ENCODE measurements at regions not wholly inside any gene's neighbourhood (a gene's known extent, or its start where the extent isn't known, plus 50 kb on each side); places are given as distances from the start of the nearest gene placed in this dataset.
A peak's percentile ranks its signal among the peaks of the same experiment; 100 is the strongest.

DNA sequence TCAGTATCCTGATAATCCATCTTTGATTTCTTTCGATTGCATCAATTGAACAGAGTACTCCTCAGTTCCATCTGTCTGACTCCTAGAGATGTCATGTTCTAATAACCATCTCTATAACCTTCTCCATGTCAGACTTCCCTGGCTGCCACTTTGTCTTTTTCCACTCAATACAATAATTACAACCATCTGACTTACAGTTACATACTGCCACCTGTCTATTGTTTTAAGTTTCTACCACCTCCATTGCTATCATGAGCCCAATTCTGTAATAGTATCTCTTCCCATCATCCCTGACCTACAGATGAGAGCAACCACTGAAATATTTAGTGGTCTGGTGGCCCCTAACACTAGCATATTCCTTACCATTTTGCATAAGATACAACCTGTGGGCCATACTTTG, 439.2 kb upstream of the FAM47C start:
- no peak overlapping the region for H3K9ac ChIP-seq (ENCODE audit: low read length)
- H3K79me2 ChIP-seq (replicated peaks; ENCODE audit: insufficient read depth, low read length) = no peaks in the 10 kb centered on the region
- no peaks in the 10 kb centered on the region for H4K20me1 ChIP-seq (ENCODE audit: insufficient read depth)
- no peaks in the 10 kb centered on the region for H3F3A ChIP-seq (ENCODE audit: insufficient read depth, low read length, poor library complexity, severe bottlenecking)
- TF ChIP-seq SMC3 (conservative IDR thresholded peaks at IDR 0.05; ENCODE audit: poor library complexity) = peak; percentile 27
- TF ChIP-seq, protein P1, sequence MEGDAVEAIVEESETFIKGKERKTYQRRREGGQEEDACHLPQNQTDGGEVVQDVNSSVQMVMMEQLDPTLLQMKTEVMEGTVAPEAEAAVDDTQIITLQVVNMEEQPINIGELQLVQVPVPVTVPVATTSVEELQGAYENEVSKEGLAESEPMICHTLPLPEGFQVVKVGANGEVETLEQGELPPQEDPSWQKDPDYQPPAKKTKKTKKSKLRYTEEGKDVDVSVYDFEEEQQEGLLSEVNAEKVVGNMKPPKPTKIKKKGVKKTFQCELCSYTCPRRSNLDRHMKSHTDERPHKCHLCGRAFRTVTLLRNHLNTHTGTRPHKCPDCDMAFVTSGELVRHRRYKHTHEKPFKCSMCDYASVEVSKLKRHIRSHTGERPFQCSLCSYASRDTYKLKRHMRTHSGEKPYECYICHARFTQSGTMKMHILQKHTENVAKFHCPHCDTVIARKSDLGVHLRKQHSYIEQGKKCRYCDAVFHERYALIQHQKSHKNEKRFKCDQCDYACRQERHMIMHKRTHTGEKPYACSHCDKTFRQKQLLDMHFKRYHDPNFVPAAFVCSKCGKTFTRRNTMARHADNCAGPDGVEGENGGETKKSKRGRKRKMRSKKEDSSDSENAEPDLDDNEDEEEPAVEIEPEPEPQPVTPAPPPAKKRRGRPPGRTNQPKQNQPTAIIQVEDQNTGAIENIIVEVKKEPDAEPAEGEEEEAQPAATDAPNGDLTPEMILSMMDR (IDR thresholded peaks at IDR 0.05; ENCODE audit: poor library complexity, severe bottlenecking) = no peak
- no peaks in the 10 kb centered on the region for H3K36me3 ChIP-seq (ENCODE audit: insufficient read depth, low read length)
- H3K9me3 ChIP-seq (ENCODE audit: low read length) = no peaks in the 10 kb centered on the region
- no peak overlapping the region for H3K27ac ChIP-seq (ENCODE audit: low read length)
- no peak overlapping the region for H3K4me2 ChIP-seq (ENCODE audit: low read length)
- H3K9me2 ChIP-seq (ENCODE audit: insufficient read depth, low read length) = no peaks in the 10 kb centered on the region
- H2AFZ ChIP-seq (ENCODE audit: low read depth, low read length) = no peak overlapping the region
- H3K4me3 ChIP-seq (ENCODE audit: low read length) = no peak overlapping the region
- no peaks in the 10 kb centered on the region for H3K27me3 ChIP-seq (ENCODE audit: insufficient read depth, low read depth, low read length)

DNA sequence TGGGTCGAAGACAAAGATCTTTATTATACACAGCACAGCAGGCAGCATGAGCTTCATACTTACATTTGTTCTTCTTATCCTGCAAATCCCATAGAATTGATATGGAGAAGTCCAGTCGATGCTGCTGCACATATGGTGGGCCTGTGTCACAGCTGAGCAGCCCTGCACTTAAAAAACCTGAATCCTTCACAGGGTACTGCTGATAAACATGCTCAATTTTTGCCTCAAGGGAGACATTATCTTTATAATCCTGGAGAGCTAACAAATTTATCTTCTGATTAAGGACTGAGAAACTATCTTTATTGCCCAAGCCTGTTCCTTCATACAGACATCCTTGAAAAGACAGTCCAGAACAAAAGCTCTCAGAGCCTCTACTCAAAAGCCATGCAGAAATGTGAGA, 434.4 kb upstream of the FAM47C start:
- Histone ChIP-seq H4K20me1 (ENCODE audit: insufficient read depth) (no peaks in the 10 kb centered on the region), H3K27ac (ENCODE audit: low read length) (no peak overlapping the region), H2AFZ (ENCODE audit: low read depth, low read length) (no peak overlapping the region), H3K36me3 (ENCODE audit: insufficient read depth, low read length) (no peaks in the 10 kb centered on the region), H3K9me3 (ENCODE audit: low read length) (no peaks in the 10 kb centered on the region), H3K9me2 (ENCODE audit: insufficient read depth, low read length) (no peaks in the 10 kb centered on the region), H3K4me3 (ENCODE audit: low read length) (no peak overlapping the region), H3K9ac (ENCODE audit: low read length) (no peak overlapping the region), H3F3A (ENCODE audit: insufficient read depth, low read length, poor library complexity, severe bottlenecking) (no peaks in the 10 kb centered on the region), H3K79me2 (replicated peaks; ENCODE audit: insufficient read depth, low read length) (no peaks in the 10 kb centered on the region), H3K27me3 (ENCODE audit: insufficient read depth, low read depth, low read length) (no peaks in the 10 kb centered on the region), H3K4me2 (ENCODE audit: low read length) (no peak overlapping the region)
- TF ChIP-seq MXI1 (conservative IDR thresholded peaks at IDR 0.05; ENCODE audit: poor library complexity, severe bottlenecking) (no peak), POLR2AphosphoS5 (IDR thresholded peaks at IDR 0.05) (no peak), SMC3 (conservative IDR thresholded peaks at IDR 0.05; ENCODE audit: poor library complexity) (no peak), EZH2 (IDR thresholded peaks at IDR 0.05; ENCODE audit: borderline replicate concordance, insufficient read depth, low read length, poor library complexity, severe bottlenecking) (no peak)
- TF ChIP-seq, protein P1 (IDR thresholded peaks at IDR 0.05; ENCODE audit: poor library complexity, severe bottlenecking) = no peak

DNA sequence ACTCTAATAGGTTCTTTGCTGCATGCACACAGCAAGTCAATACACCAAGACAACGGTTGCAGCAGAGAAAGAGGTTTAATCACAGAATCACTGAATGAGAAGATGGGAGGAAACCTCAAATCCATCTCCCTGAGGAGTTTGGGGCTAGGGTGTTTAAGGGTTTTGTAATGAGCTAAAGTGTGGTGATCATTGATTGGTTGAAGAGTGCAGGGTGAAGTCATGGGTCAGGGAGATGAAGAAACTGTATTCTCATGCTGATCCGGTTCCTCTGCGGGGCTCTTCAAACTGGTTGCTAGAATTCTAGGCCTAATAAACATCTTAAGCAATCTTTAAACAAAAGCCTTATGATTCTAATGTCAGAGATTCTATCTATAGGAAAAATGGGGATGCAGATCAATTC, 432.5 kb upstream of the FAM47C start:
- H2AFZ ChIP-seq (ENCODE audit: low read depth, low read length) = no peak overlapping the region
- H3K9ac ChIP-seq (ENCODE audit: low read length) = no peak overlapping the region
- no peak overlapping the region for H3K27ac ChIP-seq (ENCODE audit: low read length)
- no peak overlapping the region for H3K4me3 ChIP-seq (ENCODE audit: low read length)
- H3K4me2 ChIP-seq (ENCODE audit: low read length) = no peak overlapping the region
- H3K27me3 ChIP-seq (ENCODE audit: insufficient read depth, low read depth, low read length) = no peaks in the 10 kb centered on the region
- no peaks in the 10 kb centered on the region for H3K9me2 ChIP-seq (ENCODE audit: insufficient read depth, low read length)
- H3K9me3 ChIP-seq (ENCODE audit: low read length) = no peaks in the 10 kb centered on the region
- TF ChIP-seq POLR2AphosphoS5 (IDR thresholded peaks at IDR 0.05) (no peak), TAF1 (IDR thresholded peaks at IDR 0.05; ENCODE audit: low read depth) (no peak), SMC3 (conservative IDR thresholded peaks at IDR 0.05; ENCODE audit: poor library complexity) (no peak), EP300 (conservative IDR thresholded peaks at IDR 0.05; ENCODE audit: poor library complexity, severe bottlenecking) (no peak), MXI1 (conservative IDR thresholded peaks at IDR 0.05; ENCODE audit: poor library complexity, severe bottlenecking) (no peak), EZH2 (IDR thresholded peaks at IDR 0.05; ENCODE audit: borderline replicate concordance, insufficient read depth, low read length, poor library complexity, severe bottlenecking) (no peak), RAD21 (conservative IDR thresholded peaks at IDR 0.05) (no peak)
- TF ChIP-seq, protein P2, sequence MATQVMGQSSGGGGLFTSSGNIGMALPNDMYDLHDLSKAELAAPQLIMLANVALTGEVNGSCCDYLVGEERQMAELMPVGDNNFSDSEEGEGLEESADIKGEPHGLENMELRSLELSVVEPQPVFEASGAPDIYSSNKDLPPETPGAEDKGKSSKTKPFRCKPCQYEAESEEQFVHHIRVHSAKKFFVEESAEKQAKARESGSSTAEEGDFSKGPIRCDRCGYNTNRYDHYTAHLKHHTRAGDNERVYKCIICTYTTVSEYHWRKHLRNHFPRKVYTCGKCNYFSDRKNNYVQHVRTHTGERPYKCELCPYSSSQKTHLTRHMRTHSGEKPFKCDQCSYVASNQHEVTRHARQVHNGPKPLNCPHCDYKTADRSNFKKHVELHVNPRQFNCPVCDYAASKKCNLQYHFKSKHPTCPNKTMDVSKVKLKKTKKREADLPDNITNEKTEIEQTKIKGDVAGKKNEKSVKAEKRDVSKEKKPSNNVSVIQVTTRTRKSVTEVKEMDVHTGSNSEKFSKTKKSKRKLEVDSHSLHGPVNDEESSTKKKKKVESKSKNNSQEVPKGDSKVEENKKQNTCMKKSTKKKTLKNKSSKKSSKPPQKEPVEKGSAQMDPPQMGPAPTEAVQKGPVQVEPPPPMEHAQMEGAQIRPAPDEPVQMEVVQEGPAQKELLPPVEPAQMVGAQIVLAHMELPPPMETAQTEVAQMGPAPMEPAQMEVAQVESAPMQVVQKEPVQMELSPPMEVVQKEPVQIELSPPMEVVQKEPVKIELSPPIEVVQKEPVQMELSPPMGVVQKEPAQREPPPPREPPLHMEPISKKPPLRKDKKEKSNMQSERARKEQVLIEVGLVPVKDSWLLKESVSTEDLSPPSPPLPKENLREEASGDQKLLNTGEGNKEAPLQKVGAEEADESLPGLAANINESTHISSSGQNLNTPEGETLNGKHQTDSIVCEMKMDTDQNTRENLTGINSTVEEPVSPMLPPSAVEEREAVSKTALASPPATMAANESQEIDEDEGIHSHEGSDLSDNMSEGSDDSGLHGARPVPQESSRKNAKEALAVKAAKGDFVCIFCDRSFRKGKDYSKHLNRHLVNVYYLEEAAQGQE (IDR thresholded peaks at IDR 0.05; ENCODE audit: borderline replicate concordance) = no peak
- TF ChIP-seq, protein P1 (IDR thresholded peaks at IDR 0.05; ENCODE audit: poor library complexity, severe bottlenecking) = no peak
- no peaks in the 10 kb centered on the region for H3K36me3 ChIP-seq (ENCODE audit: insufficient read depth, low read length)
- no peaks in the 10 kb centered on the region for H3K79me2 ChIP-seq (replicated peaks; ENCODE audit: insufficient read depth, low read length)
- H3F3A ChIP-seq (ENCODE audit: insufficient read depth, low read length, poor library complexity, severe bottlenecking) = no peaks in the 10 kb centered on the region
- H4K20me1 ChIP-seq (ENCODE audit: insufficient read depth) = no peaks in the 10 kb centered on the region
